ENCODE measurements at regions not wholly inside any gene's neighbourhood (a gene's known extent, or its start where the extent isn't known, plus 50 kb on each side); places are given as distances from the start of the nearest gene placed in this dataset.

DNA sequence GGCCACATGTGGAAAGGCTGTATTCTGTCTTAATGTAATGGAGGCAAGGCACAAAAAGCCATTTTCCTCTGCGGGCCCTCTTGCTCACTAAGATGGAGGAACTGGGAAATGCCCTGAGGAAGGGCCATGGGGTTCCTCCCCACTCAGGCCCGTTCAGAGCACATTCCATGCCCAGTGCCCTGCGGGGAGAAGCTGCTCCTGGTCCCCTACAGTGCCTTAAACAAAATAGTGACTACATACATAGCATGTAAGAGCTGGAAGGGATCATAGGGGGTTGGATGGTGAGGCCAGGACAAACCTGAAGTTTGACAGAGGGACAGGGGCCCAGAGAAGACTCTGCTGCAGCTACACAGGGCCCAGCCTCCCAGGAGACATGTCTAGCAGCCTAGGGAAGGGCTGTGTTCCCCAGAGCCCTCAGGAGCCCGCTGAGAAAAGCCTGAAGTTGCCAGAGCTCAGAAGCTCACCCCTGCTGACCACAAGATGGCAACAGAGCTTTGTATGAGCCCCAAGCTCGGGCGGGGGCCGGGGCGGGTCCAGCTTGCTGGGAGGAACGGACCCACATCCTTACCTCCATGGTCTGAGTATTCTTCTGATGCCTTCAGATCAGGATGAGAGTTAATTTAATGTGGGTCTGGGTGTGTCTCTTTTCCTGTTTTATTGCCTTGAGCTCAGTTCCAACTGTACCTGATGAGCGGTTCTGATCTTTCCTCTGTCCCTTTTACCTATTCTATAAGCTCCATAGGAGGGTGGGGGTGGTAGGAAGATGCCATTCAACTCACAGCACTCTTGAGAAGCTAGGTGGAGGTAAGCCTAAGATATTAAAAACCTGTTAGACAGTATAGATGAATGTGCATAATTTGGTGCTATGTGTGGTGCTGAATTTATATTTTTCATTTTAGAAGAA lies 242.9 kb downstream of the CDC5L start:
- DNase-seq (ENCODE audit: low read depth in 2 of 3, low spot score in 2 of 3): no peak

DNA sequence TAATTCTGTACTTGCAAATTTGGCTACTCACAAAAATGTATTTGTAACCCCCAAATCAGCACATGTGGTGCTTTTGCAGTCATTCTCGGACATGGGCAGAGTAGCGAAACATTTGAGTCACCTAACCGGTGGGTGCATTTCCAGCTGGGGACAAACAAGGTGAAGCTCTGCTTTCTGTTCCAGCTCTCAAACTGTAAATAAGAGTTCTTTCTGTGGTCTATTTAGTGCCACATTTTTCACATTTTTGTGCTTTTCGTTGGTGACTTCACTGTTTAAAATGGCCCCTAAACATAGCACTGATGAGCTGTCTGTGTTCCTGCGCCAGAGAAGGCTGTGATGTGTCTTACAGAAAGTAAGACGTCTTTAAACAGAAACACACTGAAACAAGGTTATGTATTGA lies 244.5 kb downstream of the CDC5L start:
- no peak for DNase-seq (ENCODE audit: low read depth in 2 of 3, low spot score in 2 of 3)

DNA sequence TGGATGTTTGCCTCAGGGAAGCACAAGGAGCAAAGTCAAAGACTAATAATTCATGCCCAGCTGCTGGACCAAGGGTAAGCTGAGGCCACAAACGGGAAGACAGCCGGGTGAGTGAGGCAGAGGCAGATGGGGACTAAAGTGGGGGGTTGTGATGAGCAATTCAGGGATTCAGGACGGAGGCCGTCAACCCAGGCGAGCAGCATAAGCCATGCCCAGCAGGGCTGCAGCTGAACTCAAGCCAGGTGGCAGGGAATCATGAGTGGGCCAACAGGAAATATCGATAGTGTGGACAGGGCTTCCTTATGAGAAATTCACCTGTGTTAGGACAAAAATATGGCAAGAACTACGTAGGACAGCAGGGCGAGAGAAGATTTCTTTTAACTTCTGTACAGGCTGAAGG lies 246.8 kb downstream of the CDC5L start:
- no peak for DNase-seq (ENCODE audit: low read depth in 2 of 3, low spot score in 2 of 3)

DNA sequence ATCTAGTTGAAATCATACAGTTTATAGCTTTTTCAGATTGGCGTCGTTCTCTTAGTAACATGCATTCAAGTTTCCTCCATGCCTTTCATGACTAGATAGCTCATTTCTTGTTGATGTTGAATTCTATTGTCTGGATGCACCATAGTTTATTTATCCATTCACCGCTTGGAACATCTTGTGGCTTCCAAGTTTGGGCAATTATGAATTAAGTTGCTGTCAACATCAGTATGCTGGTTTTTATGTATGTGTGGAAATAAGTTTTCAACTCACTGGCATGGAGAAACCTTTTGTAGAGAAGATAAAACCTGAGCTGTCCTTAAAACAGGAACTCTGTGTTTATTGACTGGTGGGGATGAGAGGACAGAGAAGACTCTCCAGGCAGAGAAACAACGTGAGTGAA lies 248.0 kb downstream of the CDC5L start:
- no peak for DNase-seq (ENCODE audit: low read depth in 2 of 3, low spot score in 2 of 3)

GRCh38 chr6:44636561-44637248 lies 249.2 kb downstream of the CDC5L start:
- no peak for DNase-seq (ENCODE audit: low read depth in 2 of 3, low spot score in 2 of 3)

DNA sequence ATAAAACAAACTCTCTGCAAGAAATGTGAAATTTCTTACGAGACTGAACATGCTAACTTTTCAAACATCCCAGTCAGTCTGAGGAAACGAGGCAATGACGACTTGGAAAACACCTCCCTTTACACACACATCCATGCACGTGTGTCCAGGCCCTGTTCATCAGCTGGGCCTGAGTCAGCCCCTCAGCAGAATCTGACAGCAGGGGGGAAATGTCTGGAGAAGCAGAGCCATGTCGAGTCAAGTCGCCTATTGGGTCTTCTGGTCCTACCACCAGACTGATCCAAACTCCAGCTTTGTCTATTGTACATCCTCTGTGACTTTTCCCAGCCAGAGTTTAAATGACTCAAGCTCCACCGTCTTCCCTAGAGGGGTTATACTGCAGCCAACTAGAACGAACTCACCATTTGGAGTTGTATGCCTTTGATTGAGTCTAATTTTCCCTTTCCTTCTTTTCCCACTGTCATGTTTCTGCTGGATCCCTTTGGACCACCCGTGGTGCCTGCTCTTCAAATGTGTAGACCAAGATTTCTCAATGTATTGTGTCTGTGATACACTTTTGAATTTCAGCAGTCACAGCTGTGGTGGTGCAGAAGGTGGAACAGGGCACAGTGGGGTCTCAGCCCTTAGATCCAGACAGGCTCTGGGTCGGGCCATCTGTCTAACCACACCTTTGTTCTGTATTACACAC lies 254.0 kb downstream of the CDC5L start:
- no peak for DNase-seq (ENCODE audit: low read depth in 2 of 3, low spot score in 2 of 3)

GRCh38 chr6:44642349-44642748 lies 254.8 kb downstream of the CDC5L start:
- DNase-seq (ENCODE audit: low read depth in 2 of 3, low spot score in 2 of 3): no peak

- peak in 2 of 3 experiments; percentile 25 to 44 for DNase-seq (ENCODE audit: low read depth in 2 of 3, low spot score in 2 of 3)
Observed at GRCh38 chr6:44642870-44643522, 255.5 kb downstream of the CDC5L start.

GRCh38 chr6:44645276-44645675 lies 257.8 kb downstream of the CDC5L start:
- DNase-seq (ENCODE audit: low read depth in 2 of 3, low spot score in 2 of 3): no peak

DNA sequence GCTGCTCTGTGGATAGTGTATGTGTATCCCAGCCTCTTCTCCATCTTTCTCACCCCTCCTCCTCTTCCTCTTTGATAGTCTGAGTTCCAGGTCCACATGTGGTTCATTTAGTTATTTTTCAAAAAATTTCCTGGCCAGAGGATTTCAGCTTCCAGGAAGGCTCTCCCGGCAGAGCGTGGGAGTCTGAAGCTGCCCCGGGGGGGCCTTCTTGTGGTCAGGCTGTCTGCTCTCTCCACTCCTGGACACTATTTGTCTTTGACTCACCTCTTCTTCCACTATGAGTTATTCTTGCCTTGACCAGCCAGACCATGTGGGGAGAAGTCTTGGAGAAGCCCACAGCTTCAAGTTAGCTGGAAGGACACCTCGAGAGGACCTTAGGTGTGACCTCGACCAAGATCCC lies 258.8 kb downstream of the CDC5L start:
- DNase-seq (ENCODE audit: low read depth in 2 of 3, low spot score in 2 of 3): no peak

GRCh38 chr6:44649365-44650025 lies 262.0 kb downstream of the CDC5L start:
- DNase-seq (ENCODE audit: low read depth in 2 of 3, low spot score in 2 of 3): no peak

DNA sequence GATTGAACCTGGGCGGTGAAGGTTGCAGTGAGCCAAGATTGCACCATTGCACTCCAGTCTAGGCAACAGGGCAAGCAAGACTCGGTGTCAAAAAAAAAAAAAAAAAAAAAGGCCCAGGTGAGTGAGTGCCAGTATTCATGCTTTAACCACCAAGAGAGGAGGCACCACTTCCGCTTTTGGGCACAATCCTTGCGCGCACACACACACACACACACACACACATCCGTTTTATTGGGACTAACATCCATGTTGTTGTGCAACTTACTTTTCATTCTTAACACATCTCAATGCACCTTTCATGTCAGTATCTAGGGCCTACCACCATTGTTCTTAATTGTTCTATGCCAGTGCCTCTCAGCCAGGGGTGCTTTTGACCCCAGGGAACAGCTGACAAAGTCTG lies 263.0 kb downstream of the CDC5L start:
- DNase-seq (ENCODE audit: low read depth in 2 of 3, low spot score in 2 of 3): no peak

DNA sequence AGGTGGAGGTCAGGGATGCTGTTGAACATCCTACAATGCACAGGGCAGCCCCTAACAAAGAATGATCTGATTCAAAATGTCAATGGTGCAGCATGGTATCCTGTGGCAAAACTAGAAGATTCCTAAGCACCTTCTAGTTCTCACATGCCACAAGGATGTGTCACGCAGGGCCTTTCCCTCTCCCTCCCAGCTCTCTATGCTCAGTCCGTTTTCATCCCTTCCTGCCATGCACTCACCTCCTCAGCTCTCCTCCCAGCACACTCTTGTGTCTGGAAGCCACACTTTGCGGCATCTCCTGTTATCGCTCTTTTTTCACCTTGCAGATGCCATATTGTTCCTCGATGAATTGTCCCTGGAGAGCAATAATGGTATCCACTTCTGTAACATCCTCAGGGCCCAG lies 263.4 kb downstream of the CDC5L start:
- no peak for DNase-seq (ENCODE audit: low read depth in 2 of 3, low spot score in 2 of 3)

- no peak for DNase-seq (ENCODE audit: low read depth in 2 of 3, low spot score in 2 of 3)
Observed at GRCh38 chr6:44651604-44652003, 264.1 kb downstream of the CDC5L start.

DNA sequence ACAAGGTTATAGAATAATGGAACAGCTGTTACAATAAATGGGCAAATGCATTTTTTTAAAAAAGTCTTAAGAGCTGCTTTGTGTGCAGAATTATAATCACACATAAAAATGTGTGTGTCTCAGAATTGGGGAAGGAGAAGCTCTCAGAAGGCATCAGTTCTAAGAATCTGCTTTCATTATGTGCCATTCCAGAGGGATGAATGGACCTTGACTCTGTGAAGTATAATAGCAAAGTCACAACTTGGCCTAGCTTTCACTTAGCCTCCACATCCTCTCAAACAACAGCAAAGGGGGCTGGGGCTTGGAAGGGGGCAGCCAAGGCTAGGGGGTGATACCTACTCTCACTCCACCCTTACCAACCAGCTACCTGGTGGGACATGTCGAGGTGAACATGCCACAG lies 265.0 kb downstream of the CDC5L start:
- DNase-seq (ENCODE audit: low read depth in 2 of 3, low spot score in 2 of 3): no peak

DNA sequence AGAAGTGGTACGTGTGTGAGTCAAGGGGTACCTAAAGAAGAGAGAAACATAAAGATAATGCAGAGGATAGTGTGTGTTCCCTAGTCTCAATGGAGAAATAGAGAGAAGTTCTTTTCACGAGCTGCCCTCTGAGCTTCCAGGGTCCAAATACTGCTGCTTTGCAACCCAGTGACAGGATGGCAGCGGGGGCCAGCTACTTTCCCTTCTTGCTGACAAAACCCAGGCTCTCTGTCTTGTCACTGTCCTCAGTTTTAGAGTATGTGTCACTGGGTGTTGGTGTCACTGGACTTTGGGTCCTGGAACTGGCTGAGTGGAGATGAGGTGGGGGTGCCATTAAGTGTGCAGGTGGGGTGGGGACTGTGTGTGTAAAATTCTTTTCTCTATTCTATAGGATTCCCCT lies 265.6 kb downstream of the CDC5L start:
- no peak for DNase-seq (ENCODE audit: low read depth in 2 of 3, low spot score in 2 of 3)

- no peak for DNase-seq (ENCODE audit: low read depth in 2 of 3, low spot score in 2 of 3)
Observed at GRCh38 chr6:44653761-44654218, 266.3 kb downstream of the CDC5L start.

DNA sequence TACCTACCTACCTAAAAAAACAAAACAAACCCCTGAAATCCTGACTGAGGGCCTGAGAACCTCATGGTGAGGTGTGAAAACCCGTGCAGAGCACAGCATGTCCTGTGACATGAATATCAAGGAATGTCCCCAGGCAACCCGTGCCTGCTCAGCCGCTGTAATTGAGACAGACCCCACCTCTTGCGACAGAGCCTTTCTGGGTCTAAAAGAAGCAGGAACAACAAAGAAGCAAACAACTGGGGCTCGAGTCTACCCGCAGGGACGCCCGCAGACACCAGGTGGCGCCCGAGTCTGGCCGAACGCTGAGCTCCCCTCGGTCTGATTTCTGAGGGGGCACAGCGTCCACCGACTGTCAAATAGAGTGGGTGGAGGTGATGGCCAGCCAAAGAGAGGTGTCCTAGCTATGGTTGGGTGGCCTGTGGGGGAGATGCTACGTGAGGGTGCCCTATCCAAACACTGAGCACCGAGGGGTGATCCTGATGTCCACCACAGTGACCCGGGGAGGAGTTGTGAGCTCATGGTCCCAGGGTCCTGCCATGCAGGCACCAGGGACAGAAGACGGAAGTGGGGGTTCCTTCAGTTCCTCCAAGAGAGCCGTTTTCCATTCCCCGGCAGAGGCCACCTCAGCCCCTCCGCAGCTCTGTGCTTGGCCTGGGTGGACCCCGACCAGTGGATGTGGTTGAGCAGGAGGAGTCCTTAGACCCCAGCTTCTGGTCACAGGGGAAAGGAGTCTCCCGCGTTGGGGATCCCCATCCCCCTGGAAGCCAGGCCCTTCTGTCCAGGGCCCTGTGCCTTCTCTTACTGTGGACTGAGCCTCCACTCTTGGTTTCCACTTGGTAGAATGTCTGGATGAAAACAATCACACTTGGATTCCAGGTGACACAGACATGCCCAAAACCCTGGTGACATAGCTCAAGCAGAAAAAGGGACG lies 268.2 kb downstream of the CDC5L start:
- DNase-seq (ENCODE audit: low read depth in 2 of 3, low spot score in 2 of 3): peak; percentile 55 to 86 (median 69)

DNA sequence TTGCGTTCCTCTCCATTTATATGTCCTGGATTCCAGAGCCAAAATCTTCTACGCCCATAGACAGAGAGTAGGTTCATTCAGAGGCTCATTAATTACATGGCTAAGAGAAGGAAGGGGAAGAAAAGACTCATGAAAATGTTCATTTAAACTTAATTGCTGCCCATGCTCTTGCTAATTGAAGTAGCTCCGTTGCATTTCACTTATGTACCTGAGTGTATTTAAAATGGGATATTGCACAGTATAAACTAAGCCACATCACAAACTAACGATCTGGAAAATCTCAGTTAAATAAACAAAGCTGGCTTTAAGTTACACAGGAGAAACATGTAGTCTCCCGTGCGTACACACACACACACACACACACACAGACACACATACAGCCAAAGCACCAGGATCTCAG lies 269.2 kb downstream of the CDC5L start:
- DNase-seq (ENCODE audit: low read depth in 2 of 3, low spot score in 2 of 3): no peak
